ENCODE measurements at regions not wholly inside any gene's neighbourhood (a gene's known extent, or its start where the extent isn't known, plus 50 kb on each side); places are given as distances from the start of the nearest gene placed in this dataset.

DNA sequence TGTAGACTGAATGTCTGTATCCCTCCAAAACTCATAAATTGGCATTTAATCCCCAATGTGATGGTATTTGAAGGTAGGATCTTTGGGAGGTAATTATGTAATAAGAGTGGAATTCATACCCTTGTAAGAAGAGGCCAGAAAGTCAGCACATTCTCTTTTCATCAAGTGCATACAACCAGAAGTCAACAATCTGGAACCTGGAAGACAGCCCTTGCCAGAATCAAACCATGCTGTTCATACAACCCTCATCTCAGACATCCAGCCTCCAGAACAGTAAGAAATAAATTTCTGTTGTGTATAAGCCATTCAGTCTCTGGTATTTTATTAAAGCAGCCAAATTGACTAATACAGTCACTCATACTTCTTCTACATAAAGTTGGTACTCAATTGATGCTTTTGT is 481.0 kb upstream of the SOX9 start:
- TF ChIP-seq, protein P1, sequence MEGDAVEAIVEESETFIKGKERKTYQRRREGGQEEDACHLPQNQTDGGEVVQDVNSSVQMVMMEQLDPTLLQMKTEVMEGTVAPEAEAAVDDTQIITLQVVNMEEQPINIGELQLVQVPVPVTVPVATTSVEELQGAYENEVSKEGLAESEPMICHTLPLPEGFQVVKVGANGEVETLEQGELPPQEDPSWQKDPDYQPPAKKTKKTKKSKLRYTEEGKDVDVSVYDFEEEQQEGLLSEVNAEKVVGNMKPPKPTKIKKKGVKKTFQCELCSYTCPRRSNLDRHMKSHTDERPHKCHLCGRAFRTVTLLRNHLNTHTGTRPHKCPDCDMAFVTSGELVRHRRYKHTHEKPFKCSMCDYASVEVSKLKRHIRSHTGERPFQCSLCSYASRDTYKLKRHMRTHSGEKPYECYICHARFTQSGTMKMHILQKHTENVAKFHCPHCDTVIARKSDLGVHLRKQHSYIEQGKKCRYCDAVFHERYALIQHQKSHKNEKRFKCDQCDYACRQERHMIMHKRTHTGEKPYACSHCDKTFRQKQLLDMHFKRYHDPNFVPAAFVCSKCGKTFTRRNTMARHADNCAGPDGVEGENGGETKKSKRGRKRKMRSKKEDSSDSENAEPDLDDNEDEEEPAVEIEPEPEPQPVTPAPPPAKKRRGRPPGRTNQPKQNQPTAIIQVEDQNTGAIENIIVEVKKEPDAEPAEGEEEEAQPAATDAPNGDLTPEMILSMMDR (IDR thresholded peaks at IDR 0.05) = no peak
- TF ChIP-seq POLR2AphosphoS5 (IDR thresholded peaks at IDR 0.05) (no peak), EP300 (IDR thresholded peaks at IDR 0.05) (no peak), POLR2A (IDR thresholded peaks at IDR 0.05) (no peak)
